HFF-Myc (cell line): ENCODE measurements at regions not wholly inside any gene's neighbourhood (a gene's known extent, or its start where the extent isn't known, plus 50 kb on each side); places are given as distances from the start of the nearest gene placed in this dataset.

Experiments used
- DNase-seq: peaks from one replicate; pipeline ENCODE4 v3.0.0-alpha.2; 2011; ENCODE audit warnings: low read depth; ENCODE audit errors: extremely low read depth
- H3K4me3 ChIP-seq: replicated peaks from 2 replicates; pipeline ENCODE4 v1.5.1; 2011; ENCODE audit warnings: low read depth, mild to moderate bottlenecking, control low read depth, low read length
- CTCF ChIP-seq: IDR thresholded peaks from 2 replicates; pipeline ENCODE4 v1.5.1; 2012; ENCODE audit warnings: mild to moderate bottlenecking, low read depth, low read length, control low read depth; ENCODE audit errors: missing control alignments

- TF ChIP-seq CTCF = no peak
- no peak overlapping the region for H3K4me3 ChIP-seq
- DNase-seq = no peak
Measured at GRCh38 chr3:23108451-23109057, 94.6 kb upstream of the UBE2E2 start.

GRCh38 chr3:23111286-23111685, 91.8 kb upstream of the UBE2E2 start:
- no peak for DNase-seq
- H3K4me3 ChIP-seq = no peak overlapping the region
- no peak for TF ChIP-seq CTCF

- DNase-seq = no peak
- no peak for TF ChIP-seq CTCF
- no peak overlapping the region for H3K4me3 ChIP-seq
Measured at GRCh38 chr3:23111797-23112196, 91.3 kb upstream of the UBE2E2 start.

- TF ChIP-seq CTCF = no peak
- DNase-seq = no peak
- H3K4me3 ChIP-seq = no peak overlapping the region
Measured at GRCh38 chr3:23112491-23112890, 90.6 kb upstream of the UBE2E2 start.

GRCh38 chr3:23113455-23114171, 89.5 kb upstream of the UBE2E2 start:
- no peak for DNase-seq
- TF ChIP-seq CTCF = no peak
- no peak overlapping the region for H3K4me3 ChIP-seq

GRCh38 chr3:23114432-23114831, 88.7 kb upstream of the UBE2E2 start:
- TF ChIP-seq CTCF = no peak
- DNase-seq = no peak

More at GRCh38 chr3:23114432-23114831, 88.7 kb upstream of the UBE2E2 start:
- no peak overlapping the region for H3K4me3 ChIP-seq
